RPMI8226 (cell line): ENCODE measurements at regions not wholly inside any gene's neighbourhood (a gene's known extent, or its start where the extent isn't known, plus 50 kb on each side); places are given as distances from the start of the nearest gene placed in this dataset.

Source experiments
- DNase-seq: peaks from one replicate; pipeline ENCODE4 v3.0.0-alpha.2; 2015

DNA sequence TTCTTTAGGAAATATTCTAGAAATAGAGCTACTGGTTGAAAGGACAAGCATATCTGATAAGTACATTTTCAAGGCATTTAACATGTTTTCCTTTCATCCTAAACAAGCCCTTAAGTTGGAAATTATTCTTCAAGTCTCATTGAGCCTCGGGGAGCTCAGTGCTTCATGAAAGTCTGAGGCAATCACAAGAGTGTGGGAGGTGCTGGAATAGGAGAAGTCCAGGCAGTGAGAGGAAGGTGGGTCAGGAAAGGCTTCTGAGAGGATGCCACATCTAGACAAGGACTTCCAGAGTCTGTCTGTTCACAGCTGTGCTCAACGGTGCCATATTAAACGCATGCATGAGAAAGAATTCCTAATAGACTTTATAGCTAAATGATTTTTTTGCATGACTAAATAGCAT, 69.8 kb downstream of the CD83 start:
- no peak for DNase-seq

DNA sequence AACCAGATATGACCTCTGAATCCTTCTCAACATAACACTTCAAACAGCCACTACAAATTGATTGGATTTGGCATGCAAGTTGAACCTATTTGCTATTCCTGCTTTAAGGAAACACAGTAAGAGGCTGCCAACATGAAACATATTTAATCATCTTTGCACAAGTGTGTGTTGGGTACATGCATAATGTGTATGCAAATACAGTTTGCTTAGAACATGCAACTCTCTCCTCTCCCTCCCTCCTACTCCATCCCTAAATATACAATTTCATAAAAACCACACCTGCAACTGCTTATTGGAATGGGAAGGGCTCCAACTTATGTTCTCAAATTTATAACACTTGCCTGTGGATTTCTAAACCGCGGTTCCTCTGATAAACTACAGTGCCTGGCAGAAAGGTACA, 71.5 kb downstream of the CD83 start:
- no peak for DNase-seq

DNA sequence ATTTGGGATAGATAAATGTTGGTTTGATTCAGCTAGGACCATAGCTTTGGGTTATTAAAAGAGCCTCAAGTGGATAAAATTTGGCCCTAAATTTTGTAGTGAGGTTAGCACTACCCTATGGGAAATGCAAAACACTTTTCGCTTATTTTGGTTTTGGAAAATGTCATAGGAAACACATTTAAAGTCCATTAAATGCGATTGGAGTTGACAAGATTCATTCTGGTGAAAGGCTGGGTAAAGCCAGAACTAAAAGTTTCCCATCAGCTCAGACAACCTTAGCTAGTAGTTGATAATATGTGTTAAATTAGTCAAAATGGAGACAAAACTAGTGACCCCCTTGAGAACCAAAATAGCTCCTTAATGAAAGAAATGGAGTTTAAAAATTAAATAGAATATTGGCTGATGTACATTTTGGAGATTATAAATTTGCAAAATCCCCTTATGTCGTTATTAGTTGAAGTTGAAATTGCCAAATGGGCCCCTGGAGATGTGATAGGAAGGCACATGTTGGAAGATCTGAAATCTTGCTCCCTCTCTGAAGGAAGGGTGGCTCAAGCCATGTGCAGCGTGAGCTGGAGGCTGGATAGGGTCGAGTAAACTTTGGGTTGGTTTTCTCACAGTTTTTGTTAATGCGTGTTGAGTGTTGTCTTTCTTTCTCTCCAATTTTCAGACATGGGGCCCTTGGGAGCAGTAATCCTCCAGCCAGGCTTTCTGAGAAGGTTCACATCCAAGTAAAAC, 72.8 kb downstream of the CD83 start:
- no peak for DNase-seq

DNA sequence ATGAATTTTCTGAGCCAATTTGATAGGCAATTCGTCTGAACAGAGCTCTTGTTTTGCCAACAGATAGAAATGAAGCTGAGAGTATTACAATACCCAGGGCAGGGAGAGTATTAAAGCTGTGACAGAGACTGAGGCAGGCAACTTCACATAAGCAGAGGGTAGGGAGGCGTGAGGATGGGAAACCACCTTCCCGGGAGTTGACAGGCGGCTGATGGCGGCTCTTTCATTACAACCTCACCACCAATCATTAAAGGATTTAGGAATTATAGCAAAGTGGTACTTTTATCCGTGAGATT, 73.3 kb downstream of the CD83 start:
- no peak for DNase-seq

DNA sequence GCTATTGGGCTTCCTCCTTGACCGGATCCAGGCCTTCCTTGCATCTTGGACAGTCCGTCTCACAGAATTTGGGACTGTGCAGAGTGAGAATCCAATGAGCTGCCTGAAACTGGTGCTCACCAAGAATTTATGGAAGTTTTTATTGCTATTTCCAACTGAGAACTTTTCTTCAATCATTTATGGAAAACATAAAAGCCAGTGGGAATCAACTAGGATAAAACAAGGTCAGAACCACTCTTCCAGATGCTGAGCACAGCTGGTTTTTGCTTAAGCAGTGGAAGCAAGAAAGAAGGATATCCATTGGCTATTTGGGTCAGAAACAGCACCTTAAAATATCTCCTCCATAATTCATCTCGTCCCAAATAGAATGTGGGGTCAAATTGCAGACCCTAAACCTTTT, 74.2 kb downstream of the CD83 start:
- DNase-seq = no peak

DNA sequence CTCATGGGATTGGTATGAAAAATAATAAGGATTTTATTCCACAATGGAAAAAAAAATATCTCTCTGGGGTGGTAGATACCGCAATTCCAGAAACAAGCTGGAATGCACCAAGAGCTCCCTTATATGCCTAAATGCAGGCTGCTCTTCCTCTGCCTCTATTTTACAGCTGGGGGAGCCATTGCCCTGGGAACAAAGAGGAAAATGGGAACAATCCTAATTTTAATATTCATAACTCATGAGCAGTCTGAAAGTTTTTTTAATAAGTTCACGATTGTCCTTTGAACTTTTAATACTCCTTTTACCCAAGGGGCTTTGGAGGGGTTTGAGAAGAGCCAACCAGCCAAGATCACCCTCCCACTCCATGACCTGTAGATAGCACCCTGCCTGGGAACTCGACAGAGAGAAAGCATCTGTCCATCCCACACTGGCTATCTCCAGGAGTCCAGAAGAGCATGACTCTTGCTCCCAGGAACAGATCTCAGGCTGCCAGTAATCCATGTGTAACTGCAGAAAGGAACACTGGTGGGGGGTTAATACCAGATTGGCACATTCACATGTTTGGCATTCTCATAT, 74.7 kb downstream of the CD83 start:
- DNase-seq = no peak

DNA sequence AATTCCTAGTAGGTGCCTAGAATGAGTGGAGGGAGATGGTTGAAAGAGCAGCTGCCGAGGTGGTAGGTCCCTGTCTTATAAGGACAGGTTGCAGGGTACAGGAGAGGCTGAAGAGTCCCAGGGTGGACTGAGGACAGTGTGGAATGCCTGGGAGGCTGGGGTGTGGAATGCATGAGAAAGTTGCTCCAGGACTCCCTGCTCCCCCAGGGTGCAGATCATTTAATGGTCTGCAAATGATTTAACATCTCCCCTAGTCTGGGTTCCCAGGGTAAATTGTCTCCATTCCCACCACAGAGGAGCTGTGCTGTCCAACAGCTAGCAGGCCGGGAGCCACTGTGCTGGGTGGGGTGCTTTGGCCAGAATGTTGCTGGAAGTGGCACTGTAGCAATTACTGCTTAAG, 76.0 kb downstream of the CD83 start:
- no peak for DNase-seq

DNA sequence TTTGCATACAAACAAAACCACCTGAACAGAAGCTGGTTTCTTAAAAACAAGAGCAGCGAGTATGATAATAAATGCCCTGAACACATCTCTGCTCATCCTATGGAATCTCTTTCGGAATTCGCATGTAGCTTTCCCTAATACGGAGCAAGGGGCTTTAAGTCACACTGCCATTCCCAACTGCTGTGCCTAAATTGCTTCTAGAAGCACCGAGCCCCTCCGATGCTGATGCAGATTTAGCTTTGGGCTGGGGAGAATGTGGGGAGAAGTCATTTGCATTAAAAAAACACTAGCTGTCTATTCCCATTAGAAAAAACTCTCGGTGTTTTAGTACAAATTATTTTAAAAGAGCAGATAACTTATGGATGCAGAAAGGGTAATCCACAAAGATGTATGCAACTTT, 76.9 kb downstream of the CD83 start:
- no peak for DNase-seq

DNA sequence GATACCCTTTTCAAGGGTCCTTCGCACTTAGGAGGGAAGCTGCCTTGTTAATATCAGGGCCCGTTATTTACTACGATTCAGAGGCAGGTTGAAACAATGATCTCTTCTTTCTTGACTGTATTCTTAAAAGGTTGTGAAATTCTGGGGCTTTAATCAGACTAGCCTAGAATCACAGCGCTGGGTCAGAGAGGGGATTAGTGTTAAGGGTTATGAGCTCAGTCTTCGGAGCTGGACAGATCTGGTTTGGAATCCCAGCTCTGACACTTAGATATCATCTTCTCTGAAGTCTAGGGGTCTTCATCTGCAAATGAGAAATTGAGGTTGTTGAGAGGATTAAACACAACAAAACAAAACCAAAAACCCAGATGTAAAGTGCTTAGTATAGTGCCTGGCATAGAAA, 77.4 kb downstream of the CD83 start:
- DNase-seq = no peak

DNA sequence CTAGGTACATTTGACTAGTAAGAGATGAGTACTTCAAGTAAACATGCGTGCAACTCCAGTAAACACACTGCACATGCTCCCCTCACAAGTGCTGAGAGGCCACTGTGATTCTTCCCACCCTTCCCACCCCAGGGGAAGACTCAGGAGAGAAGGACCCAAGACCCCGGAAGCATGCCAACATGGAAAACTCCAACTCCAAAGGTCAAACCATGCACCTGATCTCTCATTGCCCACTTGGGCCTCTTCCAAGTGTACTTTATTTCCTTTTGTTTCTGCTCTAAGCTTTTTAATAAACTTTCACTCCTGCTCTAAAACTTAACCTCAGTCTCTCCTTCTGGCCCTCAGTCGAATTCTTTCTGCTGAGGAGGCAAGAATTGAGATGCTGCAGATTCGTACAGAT, 78.5 kb downstream of the CD83 start:
- DNase-seq = no peak

DNA sequence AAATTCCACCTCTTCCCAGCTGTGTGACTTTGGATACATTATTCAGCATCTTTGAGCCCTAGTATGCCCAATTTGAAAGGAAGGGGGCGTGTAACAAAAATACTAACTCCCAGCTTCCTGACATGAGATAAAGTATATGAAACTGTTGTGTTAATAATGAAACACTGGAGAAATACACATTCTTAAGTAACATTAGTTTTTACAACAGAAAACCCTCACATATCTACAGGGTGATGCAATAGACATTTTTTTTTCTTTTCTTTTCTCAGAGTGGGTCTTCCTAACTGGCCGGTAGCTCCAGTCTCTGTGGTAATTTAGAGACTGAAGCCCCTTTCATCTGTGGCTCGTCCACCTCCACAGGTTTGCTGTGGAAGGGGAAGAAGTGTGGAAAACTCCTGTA, 79.5 kb downstream of the CD83 start:
- no peak for DNase-seq

DNA sequence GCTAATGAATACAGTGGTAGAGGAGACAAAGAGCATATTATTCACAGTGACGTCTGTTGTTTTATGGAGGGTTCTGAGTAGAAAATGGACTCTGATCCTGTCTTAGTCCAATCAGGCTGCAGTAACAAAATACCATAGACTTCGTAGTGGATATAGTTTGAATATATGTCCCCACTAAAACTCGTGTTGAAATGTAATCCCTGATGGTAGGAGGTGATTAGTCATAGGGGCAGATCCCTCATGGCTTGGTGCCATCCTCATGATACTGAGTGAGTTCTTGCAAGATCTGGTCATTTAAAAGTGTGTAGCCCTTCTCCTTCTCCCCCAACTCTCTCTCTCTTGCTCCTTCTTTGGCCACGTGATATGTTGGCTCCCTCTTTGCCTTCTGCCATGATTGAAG, 82.5 kb downstream of the CD83 start:
- DNase-seq = no peak

DNA sequence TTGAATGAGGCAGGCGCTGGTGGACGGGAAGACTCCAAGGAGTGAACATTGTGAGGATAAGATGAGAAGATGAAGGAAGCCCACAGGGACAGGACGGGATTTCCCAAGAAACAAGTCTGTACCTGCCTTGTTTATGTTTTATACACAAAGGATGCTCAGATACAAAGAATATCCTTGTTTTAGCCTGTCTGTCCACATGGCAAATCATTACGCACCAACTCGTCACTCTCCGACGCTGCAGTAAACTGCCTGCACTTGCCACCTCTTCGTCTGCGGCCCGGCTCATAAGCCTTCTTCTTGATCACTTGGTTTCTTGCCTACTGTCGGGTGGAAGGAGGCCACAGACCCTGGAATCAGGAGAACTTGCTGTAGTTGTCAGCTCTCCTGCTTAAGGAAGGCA, 85.4 kb downstream of the CD83 start:
- DNase-seq = no peak

DNA sequence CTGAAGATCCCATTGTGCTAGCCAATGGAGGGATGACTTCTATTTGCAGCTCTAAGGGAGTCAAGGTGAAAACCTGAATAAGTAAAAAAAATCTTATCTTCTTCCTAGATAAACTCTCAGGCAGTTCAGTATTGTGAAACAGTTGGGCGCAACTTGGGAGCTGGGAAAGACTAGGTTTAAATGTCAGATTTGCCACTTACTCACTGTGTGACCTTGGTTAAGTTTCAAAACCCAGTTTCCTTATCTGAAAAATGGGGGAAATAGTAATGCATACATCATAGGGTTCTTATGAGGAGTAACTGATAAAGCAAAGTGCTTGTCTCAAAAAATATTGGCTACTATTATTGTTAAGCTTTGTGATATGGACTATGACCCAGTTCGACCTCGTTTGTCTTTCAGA, 88.8 kb downstream of the CD83 start:
- DNase-seq = no peak

DNA sequence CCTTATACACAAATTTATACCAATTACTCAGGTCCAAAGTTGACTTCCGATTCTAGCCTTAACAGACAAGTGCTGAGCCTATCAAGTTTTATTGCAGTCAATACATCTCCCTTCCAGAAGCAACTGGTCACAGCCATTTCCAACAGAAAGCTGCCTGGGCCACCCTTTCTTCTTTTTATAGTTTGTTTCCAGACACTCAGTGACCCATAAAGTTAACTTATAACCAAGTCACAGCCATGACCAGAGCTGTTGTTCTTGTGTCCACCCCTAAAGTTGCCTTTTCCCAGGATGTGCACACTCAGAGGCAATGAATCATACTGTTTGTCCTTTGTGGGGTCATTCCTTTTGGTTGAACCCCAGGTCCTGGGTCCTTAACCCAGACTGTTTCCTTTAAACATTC, 89.9 kb downstream of the CD83 start:
- no peak for DNase-seq

DNA sequence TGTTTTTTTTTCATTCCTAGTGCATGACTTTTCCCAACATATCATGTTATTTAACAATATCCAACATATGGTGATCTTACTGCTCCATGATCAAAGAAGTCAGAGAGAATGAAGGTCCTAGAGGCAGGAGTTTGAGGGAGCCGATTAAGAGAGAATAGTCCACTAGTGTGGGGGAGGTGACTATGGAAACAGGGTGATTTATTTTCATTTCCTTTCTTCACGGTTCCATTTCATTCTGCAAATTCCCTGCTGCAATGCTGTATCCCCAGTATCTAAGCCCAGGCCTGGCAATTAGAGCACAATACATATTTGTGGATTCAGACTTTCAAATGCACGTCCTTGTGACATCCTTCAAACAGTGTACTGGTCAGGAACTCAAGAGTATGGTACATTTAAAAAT, 91.4 kb downstream of the CD83 start:
- no peak for DNase-seq

DNA sequence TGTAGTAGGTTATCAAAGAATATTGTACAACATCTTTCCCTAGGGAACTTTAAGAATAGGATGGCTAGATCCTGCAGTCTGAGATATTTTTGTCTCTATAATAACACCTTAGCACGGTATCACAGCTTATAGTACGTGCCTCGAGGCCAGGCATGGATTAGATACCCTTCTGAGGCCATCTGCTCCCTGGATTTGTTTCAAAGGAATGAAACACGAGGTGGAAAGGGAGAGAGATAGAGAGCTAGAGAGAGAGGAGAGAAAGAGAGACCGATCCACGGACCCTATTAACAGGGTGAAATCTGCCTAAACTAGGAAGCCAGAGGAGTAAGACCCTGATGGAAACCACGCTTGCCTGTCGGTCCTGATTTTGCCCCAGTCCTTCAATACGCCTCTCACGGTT, 92.5 kb downstream of the CD83 start:
- DNase-seq = no peak

DNA sequence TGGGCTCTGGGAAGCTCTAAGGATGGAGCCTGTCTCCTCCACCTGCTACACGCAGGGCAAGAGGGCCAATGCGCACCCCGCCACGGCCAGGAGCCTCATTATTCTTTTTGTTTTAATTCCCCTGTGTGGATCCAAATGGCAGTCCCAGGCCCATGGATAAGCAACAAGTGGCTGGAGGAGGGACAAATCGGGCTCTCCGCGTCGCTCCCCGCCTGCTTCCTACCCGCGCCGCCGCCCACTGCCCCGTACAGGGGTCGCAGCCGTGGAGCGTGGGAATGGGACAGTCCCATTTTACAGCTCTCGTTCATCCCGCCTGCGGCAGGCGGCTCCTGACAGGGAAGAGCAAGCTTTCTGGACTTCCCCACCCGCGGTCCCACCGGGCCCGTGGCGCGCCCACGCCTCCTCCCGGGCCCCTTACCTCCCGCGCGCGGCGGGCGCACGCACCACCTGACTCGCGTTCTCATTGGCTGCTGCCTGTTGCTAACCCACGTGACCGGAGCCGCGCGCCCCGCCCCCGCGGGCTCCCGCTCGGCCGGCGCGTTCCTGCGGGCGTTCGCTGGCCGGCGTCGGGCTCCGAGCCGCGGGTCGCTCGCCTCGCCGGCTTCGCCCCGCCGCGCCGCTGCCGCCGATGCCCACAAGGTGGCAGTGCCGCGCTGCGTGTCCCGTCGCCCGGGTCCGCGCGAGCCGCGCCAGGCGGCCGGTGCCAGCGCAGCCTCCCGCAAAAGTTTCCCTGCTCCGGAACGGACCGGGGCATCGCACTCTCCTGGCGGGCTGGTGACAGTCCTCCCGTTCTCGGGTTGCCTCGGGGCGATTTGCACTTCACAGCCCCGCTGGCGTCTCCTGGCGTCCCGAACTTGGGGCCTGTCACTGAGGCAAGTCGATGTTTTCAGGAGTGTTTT, 93.3 kb downstream of the CD83 start:
- DNase-seq = peak; percentile 95

DNA sequence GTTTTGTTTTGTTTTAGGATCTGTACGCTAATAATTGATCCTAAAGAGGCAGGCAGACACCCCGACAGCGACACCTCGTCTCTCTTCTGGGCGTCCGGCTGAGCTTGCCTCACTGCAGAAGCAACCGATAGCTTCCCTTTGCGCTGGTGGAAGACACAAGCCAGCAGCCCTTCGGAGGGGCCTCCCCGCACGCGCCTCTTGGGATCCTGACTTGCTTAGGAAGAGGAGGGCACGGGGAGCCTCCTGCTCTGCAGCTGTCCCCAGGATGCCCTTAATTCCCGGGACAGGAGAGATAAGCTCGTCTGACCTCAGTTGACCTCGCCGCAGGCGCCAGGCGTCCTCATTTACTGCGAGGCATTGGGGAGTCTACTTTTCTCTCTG, 94.0 kb downstream of the CD83 start:
- DNase-seq = peak; percentile 54

DNA sequence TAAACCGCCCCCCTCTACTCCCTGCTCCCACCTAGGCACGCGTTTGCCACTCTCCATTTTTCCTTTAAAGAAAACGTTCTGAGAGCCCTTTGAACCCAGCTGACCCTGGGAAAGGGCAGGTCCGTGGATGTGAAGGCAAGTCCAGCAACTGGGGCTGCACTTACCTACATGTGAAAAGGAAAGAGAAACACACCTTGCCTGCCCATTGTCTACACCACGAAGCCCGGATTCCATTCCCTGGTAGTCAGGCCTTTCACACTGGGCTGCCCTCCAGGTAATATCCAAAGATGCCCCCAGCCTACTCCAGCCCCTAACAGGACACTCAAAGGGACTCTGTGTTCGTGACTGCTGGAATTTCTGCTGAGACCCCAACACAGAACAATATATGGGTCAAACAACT, 94.4 kb downstream of the CD83 start:
- DNase-seq = no peak

DNA sequence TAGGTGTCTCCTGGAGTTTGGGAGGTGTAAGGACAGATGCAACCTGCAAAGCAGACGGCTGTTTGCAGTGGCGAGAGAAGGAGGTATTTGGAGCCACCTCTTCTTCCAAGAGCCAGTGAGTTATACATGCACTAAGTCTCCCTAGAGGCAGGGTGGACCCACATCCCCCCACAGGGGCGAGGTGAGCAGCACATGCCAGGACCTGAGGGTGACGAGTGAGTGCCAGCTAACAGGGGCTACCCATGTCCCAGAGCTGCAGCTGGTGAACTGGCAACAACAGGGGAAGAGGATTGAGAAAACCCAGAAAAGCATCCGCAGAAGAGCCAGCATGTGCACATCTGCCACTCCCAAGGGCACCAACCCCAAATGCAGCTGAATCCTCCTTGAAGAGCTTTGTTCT, 95.1 kb downstream of the CD83 start:
- no peak for DNase-seq

DNA sequence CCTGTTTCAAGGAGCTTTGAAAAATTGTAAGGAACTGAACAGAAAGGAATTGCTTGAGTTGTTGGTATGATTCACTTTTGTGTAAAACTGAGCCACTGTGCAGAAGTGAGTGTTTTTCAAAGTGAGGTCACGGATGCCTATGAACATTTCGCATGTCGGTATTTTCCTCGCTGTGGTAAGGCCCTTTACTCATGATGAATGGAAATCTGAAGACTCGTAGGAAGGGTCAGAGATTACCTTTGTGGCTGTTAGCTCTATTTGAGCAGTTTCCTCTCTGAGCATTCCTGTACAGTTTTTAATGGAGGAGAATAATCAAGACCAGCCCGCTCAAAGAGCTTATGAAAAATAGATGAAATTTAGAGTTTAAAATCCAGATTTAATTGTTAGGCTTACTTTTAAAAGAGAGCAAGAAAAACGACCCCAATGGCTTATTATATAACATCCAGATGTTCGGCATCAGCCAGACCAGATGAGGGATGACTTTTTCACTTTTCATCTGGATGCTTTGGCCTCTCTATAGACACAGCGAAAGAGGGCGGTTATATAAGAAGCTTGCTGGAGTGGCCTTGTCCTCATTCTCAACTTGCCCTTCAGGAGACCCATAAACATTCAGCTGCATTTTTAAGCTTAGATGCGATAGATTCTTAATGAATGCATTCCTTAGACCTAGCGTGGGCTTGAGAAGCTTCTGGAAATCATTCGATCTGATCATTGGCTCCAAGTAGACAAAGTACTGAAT, 99.5 kb downstream of the CD83 start:
- DNase-seq = no peak

DNA sequence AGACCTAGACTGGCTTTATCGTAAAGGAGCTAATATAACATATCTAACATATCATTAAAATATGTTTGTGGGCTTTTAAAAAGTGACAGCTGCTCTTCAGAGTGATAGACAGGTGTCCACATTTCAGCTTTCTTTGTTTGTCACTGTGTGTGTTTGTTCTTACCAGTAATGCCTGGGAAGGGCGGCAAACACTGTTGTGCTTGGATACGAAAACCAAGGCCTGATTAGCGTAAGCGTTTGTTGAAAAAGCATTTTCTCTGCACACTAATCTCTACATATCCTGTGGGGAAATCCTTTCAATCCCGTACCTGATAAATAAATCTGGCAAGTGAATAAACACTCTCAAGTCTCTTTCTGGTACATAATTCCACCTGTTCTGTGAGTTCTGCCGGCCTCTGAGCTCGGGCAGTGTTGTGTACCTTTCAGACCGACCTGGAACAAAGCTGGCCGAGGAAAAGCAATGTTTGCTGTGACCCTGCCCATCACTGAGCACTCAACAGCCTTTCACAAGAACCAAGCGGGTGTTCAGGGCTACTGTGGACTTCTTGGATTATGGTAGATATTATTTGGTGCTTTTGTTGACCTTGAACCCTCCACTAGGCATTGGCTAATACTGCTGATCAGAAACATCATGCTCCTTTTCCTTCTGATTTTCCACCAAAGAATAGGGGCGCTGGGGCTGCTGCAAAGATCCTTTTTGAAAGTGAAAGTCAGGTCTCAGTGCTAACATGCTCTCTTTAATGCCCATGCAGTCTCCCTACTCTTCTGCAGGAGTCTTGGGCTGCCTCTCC, 100.4 kb downstream of the CD83 start:
- DNase-seq = peak; percentile 21
